Cardiac muscle cell (in vitro differentiated cells and primary cell): ENCODE measurements at regions not wholly inside any gene's neighbourhood (a gene's known extent, or its start where the extent isn't known, plus 50 kb on each side); places are given as distances from the start of the nearest gene placed in this dataset.

Experiments
- DNase-seq, 2 donors: peaks; one replicate each; pipeline versions ENCODE4 v3.0.0 to v3.0.0-alpha.2; 2010 to 2017; ENCODE audit warnings: low read depth in 1 of 2, low spot score in 1 of 2
- H3K27ac ChIP-seq: fragments of 200-600 bp; sonication (generic); 2 replicates; pipeline ENCODE4 v1.5.1; 2016
- H3K27me3 ChIP-seq: fragments of 200-600 bp; sonication (generic); 2 replicates; pipeline ENCODE4 v1.6.0; 2016; ENCODE audit warnings: control low read depth
- H3K36me3 ChIP-seq: fragments of 200-600 bp; sonication (generic); 2 replicates; pipeline ENCODE4 v1.5.1; 2016; ENCODE audit warnings: control low read depth
- H3K4me1 ChIP-seq: fragments of 200-600 bp; sonication (generic); 2 replicates; pipeline ENCODE4 v1.8.1; 2017; ENCODE audit warnings: low read depth, mild to moderate bottlenecking, mixed run types
- H3K4me3 ChIP-seq: fragments of 200-600 bp; sonication (generic); 2 replicates; pipeline ENCODE4 v1.5.1; 2016; ENCODE audit warnings: mild to moderate bottlenecking
- H3K9me3 ChIP-seq: fragments of 200-600 bp; sonication (generic); 2 replicates; pipeline ENCODE4 v1.5.1; 2017; ENCODE audit warnings: low read depth, mild to moderate bottlenecking, control low read depth
- CTCF ChIP-seq: IDR thresholded peaks from 2 replicates; pipeline ENCODE4 v1.5.1; 2012; ENCODE audit warnings: low read depth, mild to moderate bottlenecking, low read length

GRCh38 chr12:88703790-88704189 lies 123.5 kb upstream of the KITLG start:
- no peak for TF ChIP-seq CTCF
- Histone ChIP-seq H3K27ac (no peak overlapping the region), H3K36me3 (no peaks in the 10 kb centered on the region), H3K4me1 (no peaks in the 10 kb centered on the region), H3K27me3 (no peaks in the 10 kb centered on the region), H3K9me3 (no peaks in the 10 kb centered on the region), H3K4me3 (no peak overlapping the region)
- peak in 1 of 2 donors; percentile 17 for DNase-seq

DNA sequence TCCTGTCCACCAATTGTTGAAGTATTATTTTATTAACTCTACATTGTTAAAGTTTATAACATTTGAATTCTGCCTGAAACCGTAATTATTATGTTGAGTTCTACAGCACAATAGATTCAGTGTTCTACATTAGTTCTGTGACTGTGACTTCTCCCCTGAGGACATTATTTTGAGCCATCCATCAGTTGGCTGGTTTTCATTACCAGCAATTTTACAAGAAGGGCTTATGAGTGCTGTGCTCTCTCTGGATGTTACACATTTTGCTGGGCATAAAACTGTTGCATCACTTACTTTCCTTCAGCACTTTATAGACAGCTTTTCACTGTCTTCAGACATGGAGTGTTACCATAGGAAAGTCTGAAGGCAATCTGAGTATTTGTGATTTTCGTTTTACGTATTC lies 118.2 kb upstream of the KITLG start:
- no peak for DNase-seq
- H3K27me3 ChIP-seq: no peaks in the 10 kb centered on the region
- H3K4me1 ChIP-seq: no peaks in the 10 kb centered on the region
- no peak overlapping the region for H3K4me3 ChIP-seq
- H3K36me3 ChIP-seq: no peaks in the 10 kb centered on the region
- H3K27ac ChIP-seq: no peak overlapping the region
- H3K9me3 ChIP-seq: no peaks in the 10 kb centered on the region
- no peak for TF ChIP-seq CTCF

GRCh38 chr12:88693837-88694445 lies 113.7 kb upstream of the KITLG start:
- Histone ChIP-seq H3K9me3 (no peaks in the 10 kb centered on the region), H3K4me1 (no peaks in the 10 kb centered on the region), H3K27ac (no peak overlapping the region), H3K36me3 (no peaks in the 10 kb centered on the region), H3K27me3 (no peaks in the 10 kb centered on the region), H3K4me3 (no peak overlapping the region)
- DNase-seq: no peak
- no peak for TF ChIP-seq CTCF

DNA sequence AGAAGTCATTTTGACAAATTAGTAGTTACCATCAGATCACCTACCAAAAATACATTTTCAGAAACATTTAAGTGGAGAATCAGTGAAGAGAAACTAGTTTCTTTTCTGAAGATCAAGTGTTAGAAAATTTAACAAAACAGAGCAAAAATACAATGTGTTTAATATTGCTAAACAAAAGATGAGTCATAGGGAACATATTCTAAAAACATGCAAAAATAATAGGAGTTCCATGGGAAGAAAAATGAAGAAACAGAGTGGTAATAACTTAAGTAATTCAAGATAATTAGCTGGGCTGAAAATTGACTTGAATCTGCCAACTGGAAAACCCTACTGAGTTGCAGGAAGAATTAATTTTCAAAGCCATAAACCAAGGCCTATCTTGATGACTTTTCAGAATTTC lies 111.5 kb upstream of the KITLG start:
- Histone ChIP-seq H3K4me3 (no peak overlapping the region), H3K27me3 (no peaks in the 10 kb centered on the region), H3K4me1 (no peaks in the 10 kb centered on the region), H3K27ac (no peak overlapping the region), H3K36me3 (no peaks in the 10 kb centered on the region), H3K9me3 (no peaks in the 10 kb centered on the region)
- DNase-seq: peak in 1 of 2 donors; percentile 6
- no peak for TF ChIP-seq CTCF

- H3K36me3 ChIP-seq: no peaks in the 10 kb centered on the region
- DNase-seq: no peak
Observed at GRCh38 chr12:88684610-88685009, 104.3 kb upstream of the KITLG start.

More at GRCh38 chr12:88684610-88685009, 104.3 kb upstream of the KITLG start:
- H3K4me1 ChIP-seq: no peaks in the 10 kb centered on the region
- TF ChIP-seq CTCF: no peak
- no peak overlapping the region for H3K27ac ChIP-seq
- no peaks in the 10 kb centered on the region for H3K9me3 ChIP-seq
- H3K4me3 ChIP-seq: no peak overlapping the region
- no peaks in the 10 kb centered on the region for H3K27me3 ChIP-seq
